CD8-positive, alpha-beta memory T cell (primary cell): ENCODE measurements at regions not wholly inside any gene's neighbourhood (a gene's known extent, or its start where the extent isn't known, plus 50 kb on each side); places are given as distances from the start of the nearest gene placed in this dataset.
"Not testable (repeated sequence)": the region's sequence is repeated elsewhere in the genome, so short reads cannot be mapped to it uniquely, and the experiment has no call there.

Experiments used
- CTCF ChIA-PET: fragments of 350-600 bp; sonication (Branson Sonifier 250); formaldehyde crosslinking; loops from one replicate; lab custom pipeline; 2021; ENCODE audit warnings: antibody characterized with exemption; lab: Charles Lee
- POLR2A ChIA-PET: fragments of 350-600 bp; sonication (Branson Sonifier 250); formaldehyde crosslinking; loops from one replicate; lab custom pipeline; 2021; ENCODE audit warnings: antibody characterized with exemption; lab: Charles Lee
- DNase-seq, 5 donors: peaks; one replicate each; pipeline versions ENCODE4 v3.0.0 to v3.0.0-alpha.2; 2020 to 2022; ENCODE audit warnings: mixed read lengths in 1 of 5
- H3K27ac ChIP-seq: one replicate; pipeline ENCODE4 v1.7.0; 2013; ENCODE audit warnings: low read depth, mild to moderate bottlenecking, low read length, moderate library complexity
- H3K27me3 ChIP-seq: 2 replicates; pipeline ENCODE4 v1.7.0; 2013; ENCODE audit warnings: low read length, mild to moderate bottlenecking; ENCODE audit not compliant: insufficient read depth, poor library complexity, severe bottlenecking
- H3K36me3 ChIP-seq: 2 replicates; pipeline ENCODE4 v1.7.0; 2013; ENCODE audit warnings: mild to moderate bottlenecking, low read length, moderate library complexity; ENCODE audit not compliant: insufficient read depth
- H3K4me1 ChIP-seq: 2 replicates; pipeline ENCODE4 v1.7.0; 2013; ENCODE audit warnings: mild to moderate bottlenecking, low read length, moderate library complexity; ENCODE audit not compliant: insufficient read depth
- H3K4me3 ChIP-seq: 2 replicates; pipeline ENCODE4 v1.7.0; 2013; ENCODE audit warnings: mild to moderate bottlenecking, low read length
- H3K9me3 ChIP-seq: 2 replicates; pipeline ENCODE4 v1.7.0; 2013; ENCODE audit warnings: mild to moderate bottlenecking, low read length
- H3K27ac Mint-ChIP-seq, 8 donors: one replicate each; pipeline ENCODE4 v1.8.0; 2020 to 2021; ENCODE audit warnings: mixed read lengths in 8 of 8, mild to moderate bottlenecking in 6 of 8, inconsistent platforms in 3 of 8, moderate library complexity in 3 of 8
- H3K27me3 Mint-ChIP-seq, 2 donors: one replicate each; pipeline ENCODE4 v1.8.0; 2020 to 2021; ENCODE audit warnings: mixed read lengths in 2 of 2, mild to moderate bottlenecking in 1 of 2, moderate library complexity in 1 of 2
- H3K36me3 Mint-ChIP-seq, 3 donors: one replicate each; pipeline ENCODE4 v1.8.0; 2020 to 2021; ENCODE audit warnings: mixed read lengths in 3 of 3, inconsistent platforms in 1 of 3, mild to moderate bottlenecking in 1 of 3
- H3K4me1 Mint-ChIP-seq, 3 donors: one replicate each; pipeline ENCODE4 v1.8.0; 2020 to 2021; ENCODE audit warnings: mixed read lengths in 3 of 3, inconsistent platforms in 1 of 3, mild to moderate bottlenecking in 1 of 3
- H3K4me3 Mint-ChIP-seq, 7 donors: one replicate each; pipeline ENCODE4 v1.8.0; 2020 to 2021; ENCODE audit warnings: mixed read lengths in 7 of 7, mild to moderate bottlenecking in 6 of 7, moderate library complexity in 4 of 7, inconsistent platforms in 2 of 7
- H3K9me3 Mint-ChIP-seq, 5 donors: one replicate each; pipeline ENCODE4 v1.8.0; 2020 to 2022; ENCODE audit warnings: mixed read lengths in 5 of 5, mild to moderate bottlenecking in 3 of 5, moderate library complexity in 2 of 5, inconsistent platforms in 1 of 5

- DNase-seq = no peak
- no peaks in the 10 kb centered on the region for H3K36me3 Mint-ChIP-seq
- Histone ChIP-seq H3K36me3 (no peaks in the 10 kb centered on the region), H3K4me3 (no peak overlapping the region), H3K27me3 (no peaks in the 10 kb centered on the region), H3K4me1 (no peaks in the 10 kb centered on the region), H3K9me3 (no peaks in the 10 kb centered on the region), H3K27ac (no peak overlapping the region)
- CTCF ChIA-PET = no interaction called here
- H3K27ac Mint-ChIP-seq = no peak overlapping the region
- POLR2A ChIA-PET = no interaction called here
- peaks cover 0 to 4% of the 10 kb centered on the region in 2 donors for H3K27me3 Mint-ChIP-seq
- H3K9me3 Mint-ChIP-seq = peaks cover 0 to 7% (median 2%) of the 10 kb centered on the region in 5 donors
- H3K4me3 Mint-ChIP-seq = no peak overlapping the region
- H3K4me1 Mint-ChIP-seq = no peaks in the 10 kb centered on the region
These were observed 127.9 kb upstream of the PALM2AKAP2 start for GRCh38 chr9:109652112-109652511.

GRCh38 chr9:109652971-109653370 lies 127.0 kb upstream of the PALM2AKAP2 start:
- Histone ChIP-seq H3K27me3 (no peaks in the 10 kb centered on the region), H3K27ac (no peak overlapping the region), H3K36me3 (no peaks in the 10 kb centered on the region), H3K4me3 (no peak overlapping the region), H3K4me1 (no peaks in the 10 kb centered on the region), H3K9me3 (no peaks in the 10 kb centered on the region)
- peaks cover 0 to 5% of the 10 kb centered on the region in 2 donors for H3K27me3 Mint-ChIP-seq
- no peaks in the 10 kb centered on the region for H3K4me1 Mint-ChIP-seq
- no peak overlapping the region for H3K27ac Mint-ChIP-seq
- no peaks in the 10 kb centered on the region for H3K36me3 Mint-ChIP-seq
- peaks cover 0 to 7% (median 6%) of the 10 kb centered on the region in 5 donors for H3K9me3 Mint-ChIP-seq
- ChIA-PET CTCF (no interaction called here), POLR2A (no interaction called here)
- H3K4me3 Mint-ChIP-seq = no peak overlapping the region
- DNase-seq = no peak

- Mint-ChIP-seq H3K27ac (no peak overlapping the region), H3K4me3 (no peak overlapping the region), H3K36me3 (no peaks in the 10 kb centered on the region), H3K27me3 (peaks cover 0 to 5% of the 10 kb centered on the region in 2 donors), H3K4me1 (no peaks in the 10 kb centered on the region), H3K9me3 (peaks cover 0 to 8% (median 6%) of the 10 kb centered on the region in 5 donors)
- Histone ChIP-seq H3K4me1 (no peaks in the 10 kb centered on the region), H3K4me3 (no peak overlapping the region), H3K27me3 (no peaks in the 10 kb centered on the region), H3K36me3 (no peaks in the 10 kb centered on the region), H3K27ac (no peak overlapping the region), H3K9me3 (no peaks in the 10 kb centered on the region)
- ChIA-PET CTCF (no interaction called here), POLR2A (no interaction called here)
- DNase-seq = no peak
These were observed 126.5 kb upstream of the PALM2AKAP2 start for GRCh38 chr9:109653470-109653869.

- H3K27me3 Mint-ChIP-seq = peaks cover 0 to 10% of the 10 kb centered on the region in 2 donors
- H3K27ac ChIP-seq, H3K4me1 ChIP-seq, POLR2A ChIA-PET, H3K27me3 ChIP-seq, H3K4me3 Mint-ChIP-seq, H3K36me3 Mint-ChIP-seq, H3K9me3 ChIP-seq, H3K27ac Mint-ChIP-seq, CTCF ChIA-PET, H3K4me1 Mint-ChIP-seq, H3K4me3 ChIP-seq, H3K36me3 ChIP-seq, DNase-seq: not testable (repeated sequence)
- H3K9me3 Mint-ChIP-seq = peaks cover 5 to 23% (median 17%) of the 10 kb centered on the region in 5 donors
These were observed 116.0 kb upstream of the PALM2AKAP2 start for GRCh38 chr9:109663978-109664377.

GRCh38 chr9:109665736-109666135 lies 114.3 kb upstream of the PALM2AKAP2 start:
- H3K4me3 Mint-ChIP-seq, H3K27ac Mint-ChIP-seq, H3K36me3 Mint-ChIP-seq, H3K9me3 ChIP-seq, H3K27me3 ChIP-seq, DNase-seq, H3K4me1 ChIP-seq, H3K36me3 ChIP-seq, POLR2A ChIA-PET, CTCF ChIA-PET, H3K4me3 ChIP-seq, H3K27ac ChIP-seq, H3K4me1 Mint-ChIP-seq: not testable (repeated sequence)
- Mint-ChIP-seq H3K9me3 (peaks cover 5 to 21% (median 16%) of the 10 kb centered on the region in 5 donors), H3K27me3 (peaks cover 0 to 10% of the 10 kb centered on the region in 2 donors)

GRCh38 chr9:109681301-109681700 lies 98.7 kb upstream of the PALM2AKAP2 start:
- H3K27me3 Mint-ChIP-seq = peaks cover 0 to 4% of the 10 kb centered on the region in 2 donors
- ChIA-PET CTCF (no interaction called here), POLR2A (no interaction called here)
- H3K9me3 Mint-ChIP-seq = peaks cover 0 to 10% (median 2%) of the 10 kb centered on the region in 5 donors
- DNase-seq = no peak
- H3K36me3 Mint-ChIP-seq = no peaks in the 10 kb centered on the region
- no peak overlapping the region for H3K4me3 ChIP-seq
- H3K9me3 ChIP-seq = no peaks in the 10 kb centered on the region
- no peak overlapping the region for H3K4me3 Mint-ChIP-seq
- H3K27me3 ChIP-seq = no peaks in the 10 kb centered on the region
- H3K4me1 ChIP-seq = no peaks in the 10 kb centered on the region
- no peaks in the 10 kb centered on the region for H3K4me1 Mint-ChIP-seq
- no peaks in the 10 kb centered on the region for H3K36me3 ChIP-seq
- H3K27ac ChIP-seq = no peak overlapping the region
- H3K27ac Mint-ChIP-seq = no peak overlapping the region

- ChIA-PET CTCF (no interaction called here), POLR2A (no interaction called here)
- Histone ChIP-seq H3K27me3 (no peaks in the 10 kb centered on the region), H3K4me1 (no peaks in the 10 kb centered on the region), H3K9me3 (no peaks in the 10 kb centered on the region), H3K4me3 (no peak overlapping the region), H3K36me3 (no peaks in the 10 kb centered on the region), H3K27ac (no peak overlapping the region)
- no peak for DNase-seq
- H3K4me1 Mint-ChIP-seq = no peaks in the 10 kb centered on the region
- no peak overlapping the region for H3K4me3 Mint-ChIP-seq
- no peaks in the 10 kb centered on the region for H3K36me3 Mint-ChIP-seq
- H3K27ac Mint-ChIP-seq = no peak overlapping the region
- peaks cover 0 to 10% (median 2%) of the 10 kb centered on the region in 5 donors for H3K9me3 Mint-ChIP-seq
- H3K27me3 Mint-ChIP-seq = peaks cover 0 to 4% of the 10 kb centered on the region in 2 donors
These were observed 97.8 kb upstream of the PALM2AKAP2 start for GRCh38 chr9:109682227-109682626.

- no peak for DNase-seq
- no peaks in the 10 kb centered on the region for H3K27me3 ChIP-seq
- Mint-ChIP-seq H3K9me3 (peaks cover 0 to 13% (median 5%) of the 10 kb centered on the region in 5 donors), H3K4me1 (no peaks in the 10 kb centered on the region), H3K36me3 (no peaks in the 10 kb centered on the region), H3K27me3 (peaks cover 0 to 4% of the 10 kb centered on the region in 2 donors), H3K27ac (no peak overlapping the region), H3K4me3 (no peak overlapping the region)
- no peaks in the 10 kb centered on the region for H3K36me3 ChIP-seq
- ChIA-PET CTCF (no interaction called here), POLR2A (no interaction called here)
- H3K4me3 ChIP-seq = no peak overlapping the region
- H3K27ac ChIP-seq = no peak overlapping the region
- no peaks in the 10 kb centered on the region for H3K4me1 ChIP-seq
- no peaks in the 10 kb centered on the region for H3K9me3 ChIP-seq
These were observed 96.5 kb upstream of the PALM2AKAP2 start for GRCh38 chr9:109683521-109683920.

- ChIA-PET POLR2A (no interaction called here), CTCF (no interaction called here)
- no peaks in the 10 kb centered on the region for H3K4me1 ChIP-seq
- no peaks in the 10 kb centered on the region for H3K36me3 Mint-ChIP-seq
- no peaks in the 10 kb centered on the region for H3K36me3 ChIP-seq
- no peak overlapping the region for H3K27ac ChIP-seq
- H3K27me3 ChIP-seq = no peaks in the 10 kb centered on the region
- no peak overlapping the region for H3K27ac Mint-ChIP-seq
- H3K4me1 Mint-ChIP-seq = no peaks in the 10 kb centered on the region
- no peaks in the 10 kb centered on the region for H3K9me3 ChIP-seq
- no peaks in the 10 kb centered on the region for H3K27me3 Mint-ChIP-seq
- H3K4me3 ChIP-seq = no peak overlapping the region
- no peak for DNase-seq
- peaks cover 0 to 6% (median 5%) of the 10 kb centered on the region in 5 donors for H3K9me3 Mint-ChIP-seq
- H3K4me3 Mint-ChIP-seq = no peak overlapping the region
These were observed 90.3 kb upstream of the PALM2AKAP2 start for GRCh38 chr9:109689701-109690100.
